Activated CD8-positive, alpha-beta memory T cell treated with anti-CD3 and anti-CD28 coated beads, Interleukin-2, amount 10 ng/mL, durations not matched to agents 7 days and 5 days (primary cell): ENCODE measurements at regions not wholly inside any gene's neighbourhood (a gene's known extent, or its start where the extent isn't known, plus 50 kb on each side); places are given as distances from the start of the nearest gene placed in this dataset.

Experiments
- ATAC-seq: fragments of 150-1000 bp; cut with Tn5 transposase; one replicate; pipeline ENCODE4 v1.10.0; 2021; ENCODE audit warnings: moderate library complexity
- CTCF ChIA-PET: fragments of 350-600 bp; sonication (Branson Sonifier 250); formaldehyde crosslinking; loops from one replicate; lab custom pipeline; 2021; ENCODE audit warnings: antibody characterized with exemption; lab: Charles Lee
- DNase-seq: peaks from one replicate; pipeline ENCODE4 v3.0.0-alpha.2; 2020
- H3K27ac Mint-ChIP-seq: one replicate; pipeline ENCODE4 v1.8.0; 2021; ENCODE audit warnings: mild to moderate bottlenecking, mixed read lengths
- H3K27me3 Mint-ChIP-seq: one replicate; pipeline ENCODE4 v1.8.0; 2021; ENCODE audit warnings: mixed read lengths
- H3K36me3 Mint-ChIP-seq: one replicate; pipeline ENCODE4 v1.8.0; 2021; ENCODE audit warnings: mild to moderate bottlenecking, mixed read lengths
- H3K4me1 Mint-ChIP-seq: one replicate; pipeline ENCODE4 v1.8.0; 2021; ENCODE audit warnings: mixed read lengths
- H3K4me3 Mint-ChIP-seq: one replicate; pipeline ENCODE4 v1.8.0; 2021; ENCODE audit warnings: mild to moderate bottlenecking, moderate library complexity, mixed read lengths
- H3K9me3 Mint-ChIP-seq: one replicate; pipeline ENCODE4 v1.8.0; 2022; ENCODE audit warnings: low read depth, mixed read lengths

DNA sequence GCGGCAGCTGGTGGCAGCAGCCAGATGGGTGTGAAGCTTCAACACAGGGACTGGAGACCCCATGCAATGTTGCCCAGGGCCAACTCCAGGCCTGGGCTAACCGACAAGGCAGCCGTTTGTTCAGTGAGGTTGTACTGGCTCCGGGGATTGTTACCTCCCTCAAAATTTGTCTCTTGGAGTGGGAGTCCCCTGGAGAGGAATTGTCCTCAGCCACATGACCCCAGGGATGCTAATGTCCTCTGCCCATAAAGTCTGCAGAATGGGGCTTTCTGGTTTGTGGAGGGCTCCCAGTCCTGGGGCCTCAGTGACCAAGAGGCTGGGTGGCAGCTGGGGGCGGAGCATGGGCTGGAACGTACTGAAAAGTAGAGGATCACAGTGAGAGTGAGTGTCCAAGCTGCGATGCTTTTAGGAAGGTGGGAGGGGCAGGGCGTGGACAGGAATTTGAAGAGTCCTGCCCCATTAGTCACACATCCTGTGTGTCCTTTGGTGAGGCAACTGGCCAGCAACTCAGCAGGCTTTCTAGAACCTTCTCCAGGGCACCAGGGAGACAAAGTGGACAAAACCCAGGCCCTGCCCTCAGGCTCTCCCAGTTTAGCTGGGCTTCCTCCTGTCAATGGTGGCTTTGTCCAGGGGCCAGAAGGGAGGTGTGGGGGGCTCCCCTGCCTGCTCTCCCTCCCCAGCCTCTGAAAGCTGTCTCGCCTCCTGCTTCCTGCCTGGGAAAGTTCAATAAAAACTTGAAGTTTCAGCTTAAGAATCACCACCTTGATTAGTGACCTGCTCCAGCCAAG lies 114.0 kb downstream of the NSG2 start:
- Mint-ChIP-seq H3K4me1 (no peaks in the 10 kb centered on the region), H3K9me3 (peaks cover under 1% of the 10 kb centered on the region), H3K27ac (no peak overlapping the region), H3K4me3 (no peak overlapping the region), H3K36me3 (no peaks in the 10 kb centered on the region), H3K27me3 (no peaks in the 10 kb centered on the region)
- CTCF ChIA-PET, result no interaction called here
- DNase-seq, result no peak
- no peak for ATAC-seq

DNA sequence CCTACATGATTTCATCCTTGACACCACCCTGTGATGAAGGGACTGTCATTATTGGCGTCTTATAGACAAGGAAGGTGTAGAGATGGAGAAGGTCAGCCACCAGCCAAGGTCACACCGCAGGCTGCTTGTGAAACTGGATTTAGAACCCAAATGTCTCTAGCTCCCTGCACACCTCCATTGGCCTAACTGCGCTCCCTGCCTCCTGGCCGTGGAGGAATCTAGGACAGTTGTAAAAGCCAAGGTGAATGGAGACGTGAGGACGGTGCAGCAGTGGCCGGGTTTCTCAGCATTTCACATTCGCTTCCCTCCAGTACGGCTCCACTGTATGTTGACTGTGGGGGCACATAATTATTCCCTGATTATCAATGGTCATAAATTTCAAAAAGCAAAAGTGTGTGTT lies 119.9 kb downstream of the NSG2 start:
- no peak overlapping the region for H3K4me3 Mint-ChIP-seq
- H3K36me3 Mint-ChIP-seq, result no peaks in the 10 kb centered on the region
- ATAC-seq, result no peak
- H3K27me3 Mint-ChIP-seq, result no peaks in the 10 kb centered on the region
- no peaks in the 10 kb centered on the region for H3K4me1 Mint-ChIP-seq
- no peak for DNase-seq
- peaks cover 2% of the 10 kb centered on the region for H3K9me3 Mint-ChIP-seq
- CTCF ChIA-PET, result no interaction called here
- no peak overlapping the region for H3K27ac Mint-ChIP-seq

- H3K4me1 Mint-ChIP-seq, result no peaks in the 10 kb centered on the region
- H3K27me3 Mint-ChIP-seq, result no peaks in the 10 kb centered on the region
- H3K4me3 Mint-ChIP-seq, result no peak overlapping the region
- no peaks in the 10 kb centered on the region for H3K36me3 Mint-ChIP-seq
- no peak for DNase-seq
- H3K27ac Mint-ChIP-seq, result no peak overlapping the region
- H3K9me3 Mint-ChIP-seq, result peaks cover 2% of the 10 kb centered on the region
- CTCF ChIA-PET, result no interaction called here
- ATAC-seq, result no peak
Observed at GRCh38 chr5:174166231-174167079, 120.9 kb downstream of the NSG2 start.

- DNase-seq, result no peak
- Mint-ChIP-seq H3K36me3 (no peaks in the 10 kb centered on the region), H3K27me3 (no peaks in the 10 kb centered on the region), H3K4me3 (no peak overlapping the region), H3K27ac (no peak overlapping the region), H3K9me3 (peaks cover 2% of the 10 kb centered on the region), H3K4me1 (no peaks in the 10 kb centered on the region)
- no peak for ATAC-seq
- CTCF ChIA-PET, result no interaction called here
Observed at GRCh38 chr5:174167080-174167910, 121.8 kb downstream of the NSG2 start.

GRCh38 chr5:174172152-174172551 lies 126.6 kb downstream of the NSG2 start:
- H3K27ac Mint-ChIP-seq, result no peak overlapping the region
- H3K36me3 Mint-ChIP-seq, result no peaks in the 10 kb centered on the region
- no peak for DNase-seq
- CTCF ChIA-PET, result no interaction called here
- no peak overlapping the region for H3K4me3 Mint-ChIP-seq
- no peak for ATAC-seq
- H3K9me3 Mint-ChIP-seq, result no peaks in the 10 kb centered on the region
- no peaks in the 10 kb centered on the region for H3K27me3 Mint-ChIP-seq
- no peaks in the 10 kb centered on the region for H3K4me1 Mint-ChIP-seq

- Mint-ChIP-seq H3K4me3 (no peak overlapping the region), H3K27me3 (no peaks in the 10 kb centered on the region), H3K27ac (no peak overlapping the region), H3K36me3 (no peaks in the 10 kb centered on the region), H3K4me1 (no peaks in the 10 kb centered on the region), H3K9me3 (no peaks in the 10 kb centered on the region)
- CTCF ChIA-PET, result no interaction called here
- DNase-seq (no peak), ATAC-seq (no peak)
Observed at GRCh38 chr5:174172566-174172965, 127.1 kb downstream of the NSG2 start.

GRCh38 chr5:174173766-174174165 lies 128.3 kb downstream of the NSG2 start:
- Mint-ChIP-seq H3K4me1 (no peaks in the 10 kb centered on the region), H3K4me3 (no peak overlapping the region), H3K36me3 (no peaks in the 10 kb centered on the region), H3K27me3 (no peaks in the 10 kb centered on the region), H3K27ac (no peak overlapping the region), H3K9me3 (no peaks in the 10 kb centered on the region)
- CTCF ChIA-PET, result no interaction called here
- ATAC-seq, result no peak
- DNase-seq, result no peak

GRCh38 chr5:174175716-174176268 lies 130.3 kb downstream of the NSG2 start:
- CTCF ChIA-PET, result no interaction called here
- H3K36me3 Mint-ChIP-seq, result no peaks in the 10 kb centered on the region
- ATAC-seq, result no peak

GRCh38 chr5:174176511-174176910 lies 131.0 kb downstream of the NSG2 start:
- Mint-ChIP-seq H3K27me3 (no peaks in the 10 kb centered on the region), H3K9me3 (no peaks in the 10 kb centered on the region), H3K4me3 (no peak overlapping the region), H3K36me3 (no peaks in the 10 kb centered on the region), H3K27ac (no peak overlapping the region), H3K4me1 (no peaks in the 10 kb centered on the region)
- ATAC-seq (no peak), DNase-seq (no peak)
- CTCF ChIA-PET, result no interaction called here

More at GRCh38 chr5:174175716-174176268, 130.3 kb downstream of the NSG2 start:
- Mint-ChIP-seq H3K27me3 (no peaks in the 10 kb centered on the region), H3K9me3 (no peaks in the 10 kb centered on the region), H3K4me3 (no peak overlapping the region), H3K27ac (no peak overlapping the region), H3K4me1 (no peaks in the 10 kb centered on the region)
- no peak for DNase-seq

DNA sequence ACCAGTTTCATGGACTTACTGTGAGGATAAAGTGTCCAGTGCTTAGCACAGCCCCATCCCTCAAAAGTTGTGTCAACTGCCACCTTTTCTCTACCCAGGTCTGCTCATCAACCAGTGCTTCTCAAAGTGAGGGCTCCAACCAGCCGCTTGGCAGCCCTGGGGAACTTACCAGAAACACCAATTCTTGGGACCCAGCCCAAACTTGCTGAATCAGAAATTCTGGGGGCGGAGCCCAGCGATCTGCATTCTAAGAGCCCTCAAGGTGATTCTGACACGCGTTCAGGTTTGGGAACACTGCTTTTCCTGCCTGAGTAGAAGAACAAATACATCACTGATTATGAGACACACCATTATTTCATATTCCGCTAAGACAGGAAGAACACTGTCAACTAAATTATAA lies 132.0 kb downstream of the NSG2 start:
- H3K4me1 Mint-ChIP-seq, result no peaks in the 10 kb centered on the region
- no peak overlapping the region for H3K4me3 Mint-ChIP-seq
- CTCF ChIA-PET, result no interaction called here
- no peaks in the 10 kb centered on the region for H3K9me3 Mint-ChIP-seq
- no peaks in the 10 kb centered on the region for H3K36me3 Mint-ChIP-seq
- no peak overlapping the region for H3K27ac Mint-ChIP-seq
- no peak for ATAC-seq
- no peaks in the 10 kb centered on the region for H3K27me3 Mint-ChIP-seq
- no peak for DNase-seq

DNA sequence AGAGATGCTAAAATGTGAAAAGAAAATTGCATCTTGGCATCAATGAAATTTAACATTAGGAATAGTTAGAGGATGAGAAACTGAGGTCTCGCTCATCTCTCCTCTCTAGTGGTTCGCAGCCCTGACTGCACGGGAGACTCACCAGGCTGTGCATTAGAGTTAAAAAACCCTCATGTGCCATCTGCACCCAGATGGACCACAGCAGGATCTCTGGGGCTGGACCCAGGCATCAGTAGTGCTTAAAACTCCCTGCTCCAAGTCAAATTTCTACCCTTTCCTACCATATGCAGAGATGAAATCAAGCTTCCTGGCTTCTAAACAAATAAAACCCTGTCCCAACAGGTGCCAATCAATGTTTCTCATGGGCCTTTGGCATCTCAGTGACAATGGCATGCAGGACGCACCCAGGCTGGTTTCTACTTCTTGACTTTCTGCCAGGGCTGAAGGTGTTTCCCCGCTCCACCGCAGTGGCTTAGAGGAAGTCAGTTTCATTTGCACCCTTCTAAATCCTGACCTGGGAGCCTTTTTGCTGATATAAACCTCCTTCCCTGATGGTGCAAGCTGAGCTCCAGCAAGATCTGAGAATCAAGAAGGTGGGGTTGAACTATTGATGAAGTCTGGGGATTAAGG lies 132.6 kb downstream of the NSG2 start:
- no peak overlapping the region for H3K4me3 Mint-ChIP-seq
- no peaks in the 10 kb centered on the region for H3K9me3 Mint-ChIP-seq
- no peaks in the 10 kb centered on the region for H3K27me3 Mint-ChIP-seq
- ATAC-seq, result no peak
- no peak overlapping the region for H3K27ac Mint-ChIP-seq
- no peaks in the 10 kb centered on the region for H3K36me3 Mint-ChIP-seq
- CTCF ChIA-PET, result no interaction called here
- no peaks in the 10 kb centered on the region for H3K4me1 Mint-ChIP-seq
- DNase-seq, result no peak

GRCh38 chr5:174180639-174181038 lies 135.1 kb downstream of the NSG2 start:
- H3K36me3 Mint-ChIP-seq, result no peaks in the 10 kb centered on the region
- no peak overlapping the region for H3K27ac Mint-ChIP-seq
- no peak for ATAC-seq

DNA sequence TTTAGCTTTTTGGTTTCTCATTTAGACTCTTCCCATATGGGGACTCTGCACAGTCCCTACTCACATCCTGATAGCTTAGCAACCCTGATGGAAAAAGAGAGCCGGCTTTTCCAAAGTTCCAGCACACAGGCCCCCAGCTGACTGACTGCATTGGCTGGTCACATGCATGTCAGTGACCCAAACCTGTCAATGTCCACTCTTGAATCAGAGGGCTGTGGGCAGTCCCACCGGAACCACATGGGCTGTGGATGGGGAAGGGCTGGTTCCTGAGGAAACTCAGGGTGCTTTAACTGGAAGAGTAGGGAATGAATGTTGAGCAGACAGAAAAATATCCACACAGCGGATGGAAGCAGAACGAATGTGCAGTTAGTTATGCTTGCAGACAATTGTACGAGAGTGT lies 136.6 kb downstream of the NSG2 start:
- Mint-ChIP-seq H3K27me3 (no peaks in the 10 kb centered on the region), H3K9me3 (no peaks in the 10 kb centered on the region), H3K36me3 (no peaks in the 10 kb centered on the region), H3K4me1 (no peaks in the 10 kb centered on the region), H3K4me3 (no peak overlapping the region), H3K27ac (no peak overlapping the region)
- CTCF ChIA-PET, result no interaction called here
- DNase-seq (no peak), ATAC-seq (no peak)

More at GRCh38 chr5:174180639-174181038, 135.1 kb downstream of the NSG2 start:
- H3K4me3 Mint-ChIP-seq, result no peak overlapping the region
- H3K27me3 Mint-ChIP-seq, result no peaks in the 10 kb centered on the region
- no peaks in the 10 kb centered on the region for H3K4me1 Mint-ChIP-seq
- no peak for DNase-seq
- H3K9me3 Mint-ChIP-seq, result no peaks in the 10 kb centered on the region
- CTCF ChIA-PET, result no interaction called here
